ENCODE measurements at regions not wholly inside any gene's neighbourhood (a gene's known extent, or its start where the extent isn't known, plus 50 kb on each side); places are given as distances from the start of the nearest gene placed in this dataset.

DNA sequence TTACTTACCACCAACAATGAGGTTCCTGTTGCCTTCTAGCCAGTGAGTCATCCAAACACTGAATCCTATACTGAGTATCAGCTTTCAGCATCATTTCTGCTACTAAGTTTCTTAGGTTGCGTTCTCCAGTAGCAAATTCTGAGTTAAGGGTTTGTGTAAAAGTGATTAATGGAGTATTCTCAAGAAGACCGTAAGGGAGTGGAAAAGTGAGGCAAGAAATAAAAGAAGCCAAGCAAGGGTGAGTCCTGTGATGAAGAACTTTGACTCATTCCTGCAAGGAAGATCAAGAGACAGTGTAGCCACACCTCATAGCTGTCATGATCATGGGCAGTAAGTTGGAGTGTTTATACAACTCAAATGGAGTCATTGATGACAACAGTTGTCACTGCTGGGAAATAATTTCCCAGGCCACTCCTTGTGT lies 446.2 kb downstream of the RAPGEF2 start:
- DNase-seq (ENCODE audit: low spot score): no peak
- H3K9me3 Mint-ChIP-seq: no peaks in the 10 kb centered on the region
- intact Hi-C loops (cut with micrococcal nuclease): no loop called here
- no peaks in the 10 kb centered on the region for H3K36me3 Mint-ChIP-seq (ENCODE audit: low read depth)
- no peak overlapping the region for H3K27ac Mint-ChIP-seq
- H3K4me1 Mint-ChIP-seq (ENCODE audit: low read depth): no peaks in the 10 kb centered on the region
- no peak overlapping the region for H3K4me3 Mint-ChIP-seq (ENCODE audit: low read depth)
- H3K27me3 Mint-ChIP-seq (ENCODE audit: low read depth): no peaks in the 10 kb centered on the region

DNA sequence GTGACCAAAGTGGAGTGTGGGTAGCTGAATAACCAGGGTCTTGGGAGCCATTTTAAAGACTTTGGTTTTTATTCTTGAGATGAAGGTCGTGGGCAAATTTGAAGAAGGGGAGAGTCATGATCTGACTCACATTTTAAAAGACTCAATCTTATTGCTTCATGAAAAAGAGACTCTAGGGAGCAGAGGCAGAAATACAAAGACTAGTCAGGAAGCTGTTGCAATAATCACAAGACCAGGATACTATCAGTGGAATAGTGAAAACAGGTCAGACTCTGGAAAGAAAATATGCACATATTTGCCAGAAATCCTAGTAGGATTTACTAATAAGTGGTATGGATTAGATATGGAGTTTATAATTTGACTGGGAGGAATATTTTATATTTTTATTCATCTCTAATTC lies 448.4 kb downstream of the RAPGEF2 start:
- no peak overlapping the region for H3K27ac Mint-ChIP-seq
- no peak overlapping the region for H3K4me3 Mint-ChIP-seq (ENCODE audit: low read depth)
- no peaks in the 10 kb centered on the region for H3K36me3 Mint-ChIP-seq (ENCODE audit: low read depth)
- no peaks in the 10 kb centered on the region for H3K9me3 Mint-ChIP-seq
- intact Hi-C loops (cut with micrococcal nuclease): no loop called here
- no peaks in the 10 kb centered on the region for H3K27me3 Mint-ChIP-seq (ENCODE audit: low read depth)
- DNase-seq (ENCODE audit: low spot score): no peak
- no peaks in the 10 kb centered on the region for H3K4me1 Mint-ChIP-seq (ENCODE audit: low read depth)

DNA sequence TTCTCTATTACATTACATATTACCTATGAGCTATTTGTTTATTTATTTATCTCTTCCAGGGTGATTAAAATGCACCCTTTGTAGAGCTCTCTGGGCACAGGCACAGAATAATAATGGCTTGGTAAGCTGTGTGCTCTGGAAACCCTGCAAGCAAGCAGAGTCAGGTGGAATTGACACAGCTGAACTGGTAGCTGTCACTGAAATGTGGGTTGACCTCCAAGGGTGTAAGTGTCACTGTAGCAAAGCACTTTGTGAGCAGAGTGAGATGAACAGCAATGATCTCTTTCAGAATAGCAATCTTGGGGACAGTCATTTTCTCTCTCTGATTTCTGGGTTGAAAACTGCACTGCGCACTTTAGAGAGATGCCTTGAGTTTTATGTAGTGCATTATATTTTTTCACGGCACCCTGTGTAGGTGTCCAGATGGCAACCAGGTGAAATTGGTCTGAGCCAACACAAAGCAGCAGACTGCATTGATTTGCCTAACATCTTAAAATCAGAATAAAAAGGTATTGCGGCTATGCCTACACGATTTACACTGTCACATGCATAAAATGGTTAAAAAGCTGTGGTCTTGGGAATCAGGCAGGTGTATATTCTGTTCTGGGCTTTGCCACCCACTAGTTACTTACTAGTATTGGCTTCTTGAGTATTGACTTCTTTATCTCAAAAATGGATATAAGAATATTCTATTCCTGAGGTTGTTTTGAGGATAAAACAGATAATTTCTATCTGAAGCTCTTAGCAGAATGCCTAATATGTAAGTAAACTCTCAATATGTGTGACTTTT lies 450.3 kb downstream of the RAPGEF2 start:
- H3K4me3 Mint-ChIP-seq (ENCODE audit: low read depth): no peak overlapping the region

DNA sequence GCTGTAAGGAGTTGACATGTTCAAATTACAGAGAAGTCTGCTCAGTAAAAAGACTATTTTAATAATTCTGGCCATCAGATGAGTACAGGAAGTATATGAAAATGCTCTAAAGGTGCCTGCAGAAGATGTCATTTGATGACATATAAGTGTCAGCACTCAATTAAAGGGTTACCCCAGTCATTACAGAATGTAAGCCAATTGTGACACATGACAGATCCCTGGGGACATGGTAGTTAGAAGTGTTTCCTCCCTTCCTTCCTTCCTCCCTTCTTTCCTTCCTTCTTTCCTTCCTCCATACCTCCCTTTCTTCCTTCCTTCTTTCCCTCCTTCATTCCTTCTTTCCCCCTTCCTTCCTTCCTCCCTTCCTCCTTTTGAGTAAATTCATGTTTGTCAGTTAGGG lies 453.0 kb downstream of the RAPGEF2 start:
- no peaks in the 10 kb centered on the region for H3K36me3 Mint-ChIP-seq (ENCODE audit: low read depth)
- intact Hi-C loops (cut with micrococcal nuclease): no loop called here
- H3K9me3 Mint-ChIP-seq: no peaks in the 10 kb centered on the region
- no peak overlapping the region for H3K4me3 Mint-ChIP-seq (ENCODE audit: low read depth)
- no peak overlapping the region for H3K27ac Mint-ChIP-seq
- H3K4me1 Mint-ChIP-seq (ENCODE audit: low read depth): no peaks in the 10 kb centered on the region
- DNase-seq (ENCODE audit: low spot score): no peak
- no peaks in the 10 kb centered on the region for H3K27me3 Mint-ChIP-seq (ENCODE audit: low read depth)

More for the DNA sequence above, 450.3 kb downstream of the RAPGEF2 start:
- Mint-ChIP-seq H3K4me1 (ENCODE audit: low read depth) (no peaks in the 10 kb centered on the region), H3K27me3 (ENCODE audit: low read depth) (no peaks in the 10 kb centered on the region), H3K36me3 (ENCODE audit: low read depth) (no peaks in the 10 kb centered on the region), H3K27ac (no peak overlapping the region), H3K9me3 (no peaks in the 10 kb centered on the region)
- DNase-seq (ENCODE audit: low spot score): no peak
- intact Hi-C loops (cut with micrococcal nuclease): no loop called here

DNA sequence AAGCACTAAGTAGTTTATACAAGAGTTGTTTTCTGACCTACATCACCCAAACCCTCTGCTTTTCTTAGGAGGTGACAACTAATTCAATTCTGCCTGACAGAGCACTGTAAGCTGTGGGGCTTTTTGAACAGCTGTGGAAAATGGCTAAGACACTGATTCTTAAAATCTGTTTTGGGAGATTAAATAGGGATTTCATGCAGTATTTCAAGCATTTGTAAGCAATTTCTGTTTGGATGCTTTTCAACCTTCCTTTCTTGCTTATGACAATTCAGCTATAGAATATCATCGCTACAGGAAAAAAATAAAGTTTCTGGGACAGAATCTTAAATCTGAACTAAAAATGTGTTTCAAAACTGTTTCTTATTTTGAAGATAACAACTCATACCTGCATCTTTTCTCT lies 459.5 kb downstream of the RAPGEF2 start:
- Mint-ChIP-seq H3K36me3 (ENCODE audit: low read depth) (no peaks in the 10 kb centered on the region), H3K27me3 (ENCODE audit: low read depth) (no peaks in the 10 kb centered on the region), H3K4me1 (ENCODE audit: low read depth) (no peaks in the 10 kb centered on the region), H3K9me3 (peaks cover under 1% of the 10 kb centered on the region), H3K27ac (no peak overlapping the region), H3K4me3 (ENCODE audit: low read depth) (no peak overlapping the region)
- no peak for DNase-seq (ENCODE audit: low spot score)
- intact Hi-C loops (cut with micrococcal nuclease): no loop called here

DNA sequence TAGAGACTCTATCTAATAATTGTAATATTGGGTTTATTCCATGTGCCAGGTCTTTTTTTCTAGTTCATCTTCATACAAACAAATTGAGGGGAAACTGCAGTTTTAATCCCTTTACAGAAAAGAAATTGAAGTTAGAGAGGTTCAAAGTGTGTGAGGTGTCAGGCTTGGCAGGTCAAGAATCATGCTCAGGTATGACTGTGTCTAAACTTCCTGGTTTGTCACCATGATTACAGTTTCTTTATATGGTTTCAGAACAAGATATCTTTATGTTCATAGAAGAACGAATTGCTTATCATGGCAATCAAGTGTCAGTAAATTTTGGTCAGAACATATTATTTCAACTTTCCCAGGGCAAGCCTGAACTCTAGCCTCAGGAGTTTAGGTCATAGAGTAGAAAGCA lies 460.4 kb downstream of the RAPGEF2 start:
- DNase-seq (ENCODE audit: low spot score): no peak
- Mint-ChIP-seq H3K27ac (no peak overlapping the region), H3K9me3 (peaks cover 3% of the 10 kb centered on the region), H3K36me3 (ENCODE audit: low read depth) (no peaks in the 10 kb centered on the region), H3K27me3 (ENCODE audit: low read depth) (no peaks in the 10 kb centered on the region), H3K4me3 (ENCODE audit: low read depth) (no peak overlapping the region), H3K4me1 (ENCODE audit: low read depth) (no peaks in the 10 kb centered on the region)
- intact Hi-C loops (cut with micrococcal nuclease): no loop called here

DNA sequence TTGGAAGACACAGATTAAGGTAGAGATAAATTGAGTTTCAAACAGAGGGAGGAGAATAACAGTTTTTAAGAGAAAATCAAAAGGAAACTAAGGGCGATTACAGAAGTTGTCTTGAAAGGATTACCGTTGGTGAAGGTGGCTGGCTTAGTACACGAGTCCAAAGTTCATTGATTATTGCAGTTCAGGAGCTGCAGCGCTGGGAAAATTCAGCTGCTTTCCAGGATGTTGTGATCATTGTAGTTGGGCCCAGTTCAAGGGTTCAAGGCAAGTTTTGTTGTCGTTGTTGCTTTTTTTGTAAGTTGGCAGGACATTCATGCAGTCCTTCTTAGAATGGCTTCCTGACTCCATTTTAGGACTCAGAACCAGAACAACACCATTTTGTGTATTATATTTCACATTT lies 461.7 kb downstream of the RAPGEF2 start:
- no peak for DNase-seq (ENCODE audit: low spot score)
- H3K4me3 Mint-ChIP-seq (ENCODE audit: low read depth): no peak overlapping the region
- intact Hi-C loops (cut with micrococcal nuclease): no loop called here
- no peaks in the 10 kb centered on the region for H3K36me3 Mint-ChIP-seq (ENCODE audit: low read depth)
- no peaks in the 10 kb centered on the region for H3K4me1 Mint-ChIP-seq (ENCODE audit: low read depth)
- peaks cover 3% of the 10 kb centered on the region for H3K9me3 Mint-ChIP-seq
- no peak overlapping the region for H3K27ac Mint-ChIP-seq
- H3K27me3 Mint-ChIP-seq (ENCODE audit: low read depth): no peaks in the 10 kb centered on the region

DNA sequence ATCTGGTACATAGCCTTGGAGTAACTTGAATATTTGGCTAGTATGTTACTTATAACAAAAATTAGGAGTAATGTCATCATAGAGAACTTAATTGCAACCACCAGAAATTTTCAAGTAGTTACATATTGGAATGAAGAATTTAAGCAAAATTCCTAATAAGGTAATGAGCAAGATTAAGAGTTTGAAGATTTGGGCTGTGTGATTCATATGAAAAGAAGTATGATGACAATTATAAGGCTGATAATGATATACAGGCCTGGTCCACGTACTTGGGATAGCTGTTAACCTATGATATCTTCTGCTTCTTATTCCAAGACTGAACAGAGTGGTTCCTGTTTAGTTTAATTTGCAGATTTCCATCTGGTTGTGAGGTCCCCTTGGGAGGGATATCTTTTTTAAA lies 463.9 kb downstream of the RAPGEF2 start:
- peaks cover 19% of the 10 kb centered on the region for H3K9me3 Mint-ChIP-seq
- no peaks in the 10 kb centered on the region for H3K4me1 Mint-ChIP-seq (ENCODE audit: low read depth)
- H3K27ac Mint-ChIP-seq: no peak overlapping the region
- intact Hi-C loops (cut with micrococcal nuclease): no loop called here
- H3K4me3 Mint-ChIP-seq (ENCODE audit: low read depth): no peak overlapping the region
- no peaks in the 10 kb centered on the region for H3K27me3 Mint-ChIP-seq (ENCODE audit: low read depth)
- no peaks in the 10 kb centered on the region for H3K36me3 Mint-ChIP-seq (ENCODE audit: low read depth)
- DNase-seq (ENCODE audit: low spot score): no peak

DNA sequence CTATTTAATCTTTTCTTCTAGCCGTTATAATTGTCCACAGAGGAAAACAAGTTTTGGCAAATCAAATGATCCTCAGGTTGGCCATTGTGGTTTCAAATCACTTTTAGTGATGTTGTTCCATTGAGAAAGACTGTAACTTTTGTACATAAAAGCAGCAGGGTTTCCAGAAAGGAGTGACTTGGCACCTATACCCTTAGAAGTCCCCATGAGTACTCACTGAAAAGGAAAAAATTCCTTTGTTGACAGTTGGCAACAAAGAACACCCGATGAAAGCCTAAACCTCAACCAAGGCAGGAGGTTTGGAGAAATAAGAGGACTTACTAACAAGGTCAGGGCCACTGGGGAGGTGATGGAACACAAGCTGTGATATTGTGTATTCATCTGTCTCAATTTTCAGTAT lies 474.4 kb downstream of the RAPGEF2 start:
- Mint-ChIP-seq H3K9me3 (no peaks in the 10 kb centered on the region), H3K27me3 (ENCODE audit: low read depth) (no peaks in the 10 kb centered on the region)

DNA sequence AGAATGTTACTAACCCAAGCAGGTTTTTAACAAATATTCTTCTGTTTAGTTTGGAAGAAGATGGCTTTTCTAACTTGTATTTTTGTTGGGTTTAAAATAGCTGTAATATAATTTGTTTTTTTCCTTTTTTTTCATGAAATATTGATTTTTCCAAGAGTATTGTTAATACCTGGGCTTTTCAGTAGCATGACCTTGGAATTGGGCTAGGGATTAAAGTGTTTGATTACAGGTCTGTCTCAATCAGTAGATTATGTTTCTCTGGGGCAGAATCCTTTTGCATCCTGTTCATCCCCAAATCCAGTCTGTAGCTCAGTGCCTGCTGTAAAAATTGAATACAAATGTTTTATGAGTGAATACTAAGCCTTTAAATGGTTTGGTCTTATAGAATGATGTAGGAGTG lies 479.8 kb downstream of the RAPGEF2 start:
- H3K9me3 Mint-ChIP-seq: peaks cover 19% of the 10 kb centered on the region

More for the DNA sequence above, 474.4 kb downstream of the RAPGEF2 start:
- Mint-ChIP-seq H3K36me3 (ENCODE audit: low read depth) (no peaks in the 10 kb centered on the region), H3K4me3 (ENCODE audit: low read depth) (no peak overlapping the region), H3K4me1 (ENCODE audit: low read depth) (no peaks in the 10 kb centered on the region), H3K27ac (no peak overlapping the region)
- no peak for DNase-seq (ENCODE audit: low spot score)
- intact Hi-C loops (cut with micrococcal nuclease): no loop called here

DNA sequence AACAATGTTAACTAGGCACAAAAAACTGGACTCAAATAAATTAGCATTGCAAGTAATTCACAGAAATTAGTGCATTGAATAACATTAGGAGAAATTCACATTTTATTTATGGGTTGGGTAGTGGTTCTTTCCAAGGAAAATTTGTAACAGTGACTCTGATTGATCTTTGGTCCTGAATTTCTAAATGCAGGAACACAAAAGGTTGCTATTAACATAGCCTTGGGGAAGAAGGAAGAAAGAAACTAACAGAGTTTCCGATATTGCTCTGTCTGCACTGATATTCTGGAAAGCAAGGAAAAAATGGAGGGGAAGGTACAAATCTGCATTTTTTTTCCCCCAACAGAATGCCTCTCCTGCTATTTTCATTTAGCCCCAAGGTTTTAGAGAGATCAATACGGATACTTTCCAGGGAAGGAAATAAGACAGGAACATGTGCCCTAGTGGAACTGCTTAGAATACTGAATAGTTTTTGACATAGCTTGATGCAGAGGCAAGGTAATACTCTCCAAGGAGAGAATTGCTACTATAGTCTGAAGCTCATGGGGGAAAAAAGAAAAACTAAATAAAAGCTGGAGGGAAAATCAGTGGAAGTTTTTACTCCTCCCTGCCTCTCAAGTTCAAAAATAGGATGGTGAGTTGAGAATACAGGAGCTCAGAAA lies 490.1 kb downstream of the RAPGEF2 start:
- no peak for DNase-seq (ENCODE audit: low spot score)
- H3K27ac Mint-ChIP-seq: no peak overlapping the region
- intact Hi-C loops (cut with micrococcal nuclease): no loop called here
- H3K4me3 Mint-ChIP-seq (ENCODE audit: low read depth): no peak overlapping the region
- no peaks in the 10 kb centered on the region for H3K9me3 Mint-ChIP-seq
- no peaks in the 10 kb centered on the region for H3K4me1 Mint-ChIP-seq (ENCODE audit: low read depth)
- H3K36me3 Mint-ChIP-seq (ENCODE audit: low read depth): no peaks in the 10 kb centered on the region
- H3K27me3 Mint-ChIP-seq (ENCODE audit: low read depth): no peaks in the 10 kb centered on the region

More for the DNA sequence above, 479.8 kb downstream of the RAPGEF2 start:
- intact Hi-C loops (cut with micrococcal nuclease): no loop called here
- DNase-seq (ENCODE audit: low spot score): no peak
- H3K27me3 Mint-ChIP-seq (ENCODE audit: low read depth): no peaks in the 10 kb centered on the region
- H3K4me3 Mint-ChIP-seq (ENCODE audit: low read depth): no peak overlapping the region
- H3K4me1 Mint-ChIP-seq (ENCODE audit: low read depth): no peaks in the 10 kb centered on the region
- H3K36me3 Mint-ChIP-seq (ENCODE audit: low read depth): no peaks in the 10 kb centered on the region
- no peak overlapping the region for H3K27ac Mint-ChIP-seq

DNA sequence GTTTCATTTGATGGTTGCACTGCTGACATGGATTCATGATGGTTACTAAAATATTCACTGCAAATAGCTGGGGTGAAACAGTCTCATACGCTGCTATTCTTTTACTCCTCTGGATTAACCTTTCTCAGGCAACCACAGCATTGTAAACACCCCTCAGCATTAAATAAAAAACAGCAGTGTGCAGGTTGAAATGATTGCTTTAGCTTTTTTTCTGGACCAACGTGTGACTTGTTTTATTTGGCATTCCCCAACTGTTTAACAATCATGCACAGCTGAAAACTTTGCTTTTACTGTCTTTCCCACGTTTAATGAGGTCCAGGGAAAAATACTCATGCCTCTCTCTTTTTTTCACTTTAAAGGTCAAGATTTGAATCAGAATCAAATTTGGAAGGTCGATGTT lies 490.8 kb downstream of the RAPGEF2 start:
- no peaks in the 10 kb centered on the region for H3K9me3 Mint-ChIP-seq
- H3K36me3 Mint-ChIP-seq (ENCODE audit: low read depth): no peaks in the 10 kb centered on the region

DNA sequence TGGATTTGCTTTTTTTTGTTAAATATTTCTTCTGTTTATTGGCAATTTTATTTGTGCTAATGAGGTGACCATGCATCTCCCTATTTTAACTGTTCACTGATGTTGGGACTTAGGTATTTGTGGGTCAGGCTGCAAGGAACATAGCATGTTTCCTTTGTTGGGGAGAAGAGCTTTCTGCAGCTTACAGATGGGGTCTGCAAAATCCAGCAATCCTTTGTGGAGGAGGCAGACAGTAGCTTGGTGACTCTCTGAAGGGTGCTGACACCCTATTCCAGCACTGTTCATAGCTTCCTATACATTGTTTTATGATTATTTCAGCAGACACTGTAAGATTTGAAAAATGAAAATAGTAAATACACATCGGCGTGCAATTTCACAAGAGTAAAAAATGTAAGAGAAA lies 491.7 kb downstream of the RAPGEF2 start:
- Mint-ChIP-seq H3K9me3 (no peaks in the 10 kb centered on the region), H3K4me1 (ENCODE audit: low read depth) (no peaks in the 10 kb centered on the region), H3K36me3 (ENCODE audit: low read depth) (no peaks in the 10 kb centered on the region), H3K27ac (no peak overlapping the region), H3K27me3 (ENCODE audit: low read depth) (no peaks in the 10 kb centered on the region), H3K4me3 (ENCODE audit: low read depth) (no peak overlapping the region)
- DNase-seq (ENCODE audit: low spot score): no peak
- intact Hi-C loops (cut with micrococcal nuclease): no loop called here

More for the DNA sequence above, 490.8 kb downstream of the RAPGEF2 start:
- Mint-ChIP-seq H3K4me1 (ENCODE audit: low read depth) (no peaks in the 10 kb centered on the region), H3K27ac (no peak overlapping the region), H3K4me3 (ENCODE audit: low read depth) (no peak overlapping the region), H3K27me3 (ENCODE audit: low read depth) (no peaks in the 10 kb centered on the region)
- intact Hi-C loops (cut with micrococcal nuclease): no loop called here
- no peak for DNase-seq (ENCODE audit: low spot score)

Data from activated T-helper 2 cell treated with anti-CD3 and anti-CD28 coated beads, Interferon-gamma antibody, Interleukin-2, Interleukin-4, amounts not matched to agents 10 μg/mL and 5 μg/mL and 100 μg/mL, durations not matched to agents 14 hours and 24 hours and 36 hours (primary cell).